HG03066 (cell line): ENCODE measurements at regions not wholly inside any gene's neighbourhood (a gene's known extent, or its start where the extent isn't known, plus 50 kb on each side); places are given as distances from the start of the nearest gene placed in this dataset.
"Not testable (repeated sequence)": the region's sequence is repeated elsewhere in the genome, so short reads cannot be mapped to it uniquely, and the experiment has no call there.

Experiments used
- ATAC-seq: cut with Tn5 transposase; IDR thresholded peaks from one replicate; pipeline ENCODE4 v1.9.1; 2021; ENCODE audit warnings: low read depth; ENCODE audit not compliant: unreplicated experiment

GRCh38 chr10:118868589-118868988 lies 113.8 kb upstream of the CACUL1 start:
- ATAC-seq: no peak

GRCh38 chr10:118870467-118871243 lies 115.9 kb upstream of the CACUL1 start:
- no peak for ATAC-seq

GRCh38 chr10:118871244-118871865 lies 116.6 kb upstream of the CACUL1 start:
- no peak for ATAC-seq

GRCh38 chr10:118873091-118873737 lies 118.4 kb upstream of the CACUL1 start:
- no peak for ATAC-seq

- no peak for ATAC-seq
These were observed 119.0 kb upstream of the CACUL1 start for GRCh38 chr10:118873738-118874105.

- no peak for ATAC-seq
These were observed 119.4 kb upstream of the CACUL1 start for GRCh38 chr10:118874171-118874570.

- no peak for ATAC-seq
These were observed 120.3 kb upstream of the CACUL1 start for GRCh38 chr10:118875087-118875486.

- ATAC-seq: no peak
These were observed 128.0 kb upstream of the CACUL1 start for GRCh38 chr10:118882741-118883140.

- no peak for ATAC-seq
These were observed 137.3 kb upstream of the NANOS1 start for GRCh38 chr10:118892255-118892654.

- ATAC-seq: not testable (repeated sequence)
These were observed 134.6 kb upstream of the NANOS1 start for GRCh38 chr10:118894891-118895290.

GRCh38 chr10:118900617-118901016 lies 128.9 kb upstream of the NANOS1 start:
- ATAC-seq: no peak

- ATAC-seq: no peak
These were observed 128.1 kb upstream of the NANOS1 start for GRCh38 chr10:118901380-118901779.

- no peak for ATAC-seq
These were observed 127.6 kb upstream of the NANOS1 start for GRCh38 chr10:118901906-118902305.

GRCh38 chr10:118902656-118903055 lies 126.9 kb upstream of the NANOS1 start:
- not testable (repeated sequence) for ATAC-seq

- ATAC-seq: no peak
These were observed 126.3 kb upstream of the NANOS1 start for GRCh38 chr10:118903251-118903650.

GRCh38 chr10:118903691-118904090 lies 125.8 kb upstream of the NANOS1 start:
- no peak for ATAC-seq

GRCh38 chr10:118904286-118904685 lies 125.2 kb upstream of the NANOS1 start:
- no peak for ATAC-seq

- ATAC-seq: no peak
These were observed 122.5 kb upstream of the NANOS1 start for GRCh38 chr10:118907051-118907450.

- no peak for ATAC-seq
These were observed 120.8 kb upstream of the NANOS1 start for GRCh38 chr10:118908557-118909256.

- no peak for ATAC-seq
These were observed 118.8 kb upstream of the NANOS1 start for GRCh38 chr10:118910702-118911101.

- no peak for ATAC-seq
These were observed 118.2 kb upstream of the NANOS1 start for GRCh38 chr10:118911363-118911762.
